GM12878 (cell line): ENCODE measurements at regions not wholly inside any gene's neighbourhood (a gene's known extent, or its start where the extent isn't known, plus 50 kb on each side); places are given as distances from the start of the nearest gene placed in this dataset.

Source experiments
- ATAC-seq: fragments of 200-7000 bp; cut with Tn5 transposase; 3 replicates; pipeline ENCODE4 v1.9.1; 2020; ENCODE audit warnings: mild to moderate bottlenecking, moderate library complexity
- BruUV-seq: library from RNA; stranded (reverse); fragments of 400-500 nt; replicated peaks from 2 replicates; lab custom pipeline; 2021; lab: Mats Ljungman, UMichigan
- CTCF ChIA-PET: fragments of 300-600 bp; sonication (Branson Sonifier 250); formaldehyde crosslinking; extraction: SDS; loops from one replicate; lab custom pipeline; 2021; ENCODE audit warnings: inconsistent platforms; lab: Yijun Ruan, JAX
- POLR2A ChIA-PET: fragments of 350-600 bp; formaldehyde crosslinking; extraction: SDS; loops from one replicate; lab custom pipeline; 2021; ENCODE audit warnings: inconsistent platforms; lab: Charles Lee
- RAD21 ChIA-PET: fragments of 300-600 bp; sonication (Branson Sonifier 250); formaldehyde crosslinking; loops from one replicate; lab custom pipeline; 2023; ENCODE audit warnings: antibody characterized with exemption; ENCODE audit not compliant: unreplicated experiment; lab: Charles Lee
- SMC1A ChIA-PET: fragments of 300-600 bp; sonication (Branson Sonifier 250); formaldehyde crosslinking; loops from one replicate; lab custom pipeline; 2023; ENCODE audit not compliant: unreplicated experiment, uncharacterized antibody; lab: Charles Lee
- DNase-seq: peaks from one replicate; pipeline ENCODE4 v3.0.0-alpha.2; 2011; ENCODE audit warnings: low read depth, low spot score
- FAIRE-seq: peaks from 3 replicates; lab custom pipeline; 2011; peaks lifted over from hg19 to GRCh38; lab: Jason Lieb, UNC
- H2AFZ ChIP-seq: 2 replicates; pipeline ENCODE4 v1.6.0; 2011; ENCODE audit warnings: low read depth, low read length, control low read depth; ENCODE audit not compliant: control insufficient read depth
- H3K27ac ChIP-seq: 2 replicates; pipeline ENCODE4 v1.5.1; 2011; ENCODE audit warnings: control low read depth; ENCODE audit not compliant: control insufficient read depth, insufficient read depth
- H3K27me3 ChIP-seq, 2 experiments: replicated peaks in 1 of 2; 2 replicates each; pipeline versions ENCODE4 v1.6.0 to v1.6.1; 2011; ENCODE audit warnings: low read length in 1 of 2; ENCODE audit not compliant: control insufficient read depth in 2 of 2, insufficient read depth in 2 of 2
- H3K36me3 ChIP-seq, 2 experiments: 2 replicates each; pipeline ENCODE4 v1.5.1; 2011; ENCODE audit warnings: low read length in 1 of 2; ENCODE audit not compliant: control insufficient read depth in 2 of 2, insufficient read depth in 2 of 2
- H3K4me1 ChIP-seq: 2 replicates; pipeline ENCODE4 v1.6.1; 2011; ENCODE audit warnings: mild to moderate bottlenecking, low read length, moderate library complexity, mixed read lengths; ENCODE audit not compliant: control insufficient read depth, insufficient read depth
- H3K4me2 ChIP-seq: 2 replicates; pipeline ENCODE4 v1.6.0; 2011; ENCODE audit warnings: control low read depth; ENCODE audit not compliant: control insufficient read depth, insufficient read depth
- H3K4me3 ChIP-seq: fragments of 200-600 bp; sonication (generic); 2 replicates; pipeline ENCODE4 v1.5.1; 2016
- H3K79me2 ChIP-seq: 2 replicates; pipeline ENCODE4 v1.6.0; 2011; ENCODE audit warnings: low read length; ENCODE audit not compliant: control insufficient read depth, insufficient read depth
- H3K9ac ChIP-seq: 2 replicates; pipeline ENCODE4 v1.8.0; 2011; ENCODE audit warnings: low read length, control low read depth, mixed read lengths; ENCODE audit not compliant: control insufficient read depth, insufficient read depth
- H3K9me3 ChIP-seq: replicated peaks from 3 replicates; pipeline ENCODE4 v1.5.1; 2011; ENCODE audit warnings: mild to moderate bottlenecking, low read length; ENCODE audit not compliant: control insufficient read depth, insufficient read depth
- H4K20me1 ChIP-seq: 2 replicates; pipeline ENCODE4 v1.6.0; 2011; ENCODE audit not compliant: control insufficient read depth, insufficient read depth
- ASH2L ChIP-seq: fragments of 300-600, 200-600 bp; sonication (generic); IDR thresholded peaks from 2 replicates; pipeline ENCODE4 v1.6.1; 2017; ENCODE audit warnings: low read depth, mild to moderate bottlenecking, borderline replicate concordance
- CHD1 ChIP-seq: IDR thresholded peaks from 2 replicates; pipeline ENCODE4 v1.6.1; 2012; ENCODE audit warnings: low read depth, low read length, improper control_type of control experiment
- EGR1 ChIP-seq, 2 experiments: IDR thresholded peaks; 1 replicate in 1 of 2; 2 replicates in 1 of 2; pipeline ENCODE4 v1.6.1; 2011 to 2012; ENCODE audit warnings: low read depth in 2 of 2, low read length in 2 of 2, borderline replicate concordance in 1 of 2, mild to moderate bottlenecking in 1 of 2, moderate library complexity in 1 of 2
- EP300 ChIP-seq, 2 experiments: fragments of 150-350 bp in 1 of 2; IDR thresholded peaks; 2 replicates each; pipeline ENCODE4 v1.6.1; 2011 to 2012; ENCODE audit warnings: low read depth in 2 of 2, low read length in 2 of 2, borderline replicate concordance in 1 of 2, improper control_type of control experiment in 1 of 2, inconsistent platforms in 1 of 2; ENCODE audit not compliant: control insufficient read depth in 1 of 2
- FOS ChIP-seq: IDR thresholded peaks from 3 replicates; pipeline ENCODE4 v1.6.1; 2011; ENCODE audit warnings: borderline replicate concordance; ENCODE audit not compliant: insufficient read length; ENCODE audit errors: extremely low read depth
- MTA3 ChIP-seq: IDR thresholded peaks from 2 replicates; pipeline ENCODE4 v1.6.1; 2012; ENCODE audit warnings: low read length, inconsistent platforms, borderline replicate concordance
- PAX8 ChIP-seq: fragments of 450-650 bp; IDR thresholded peaks from 2 replicates; pipeline ENCODE4 v1.6.1; 2017; ENCODE audit warnings: mild to moderate bottlenecking, moderate library complexity
- SIN3A ChIP-seq: IDR thresholded peaks from 2 replicates; pipeline ENCODE4 v1.6.1; 2012; ENCODE audit warnings: low read depth, low read length, improper control_type of control experiment
- SMAD1 ChIP-seq: fragments of 450-650 bp; IDR thresholded peaks from 2 replicates; pipeline ENCODE4 v1.6.1; 2018; ENCODE audit warnings: mild to moderate bottlenecking, low read depth; ENCODE audit not compliant: partially characterized antibody
- SP1 ChIP-seq: IDR thresholded peaks from one replicate; pipeline ENCODE4 v1.6.1; 2011; ENCODE audit warnings: low read depth, low read length
- STAT3 ChIP-seq: IDR thresholded peaks from 2 replicates; pipeline ENCODE4 v1.6.1; 2011; ENCODE audit warnings: low read depth, low read length, improper control_type of control experiment
- SUPT20H ChIP-seq: IDR thresholded peaks from 2 replicates; pipeline ENCODE4 v1.6.1; 2011; ENCODE audit warnings: low read depth, mild to moderate bottlenecking, low read length, moderate library complexity, borderline replicate concordance; ENCODE audit not compliant: control insufficient read depth
- WGBS: methylation state at CpG from one replicate; pipeline ENCODE4 v1.1.6; 2016; ENCODE audit warnings: low lambda C conversion rate; ENCODE audit not compliant: insufficient replicate concordance, insufficient coverage; ENCODE audit errors: missing lambda C conversion rate; 5-methylcytosine and 5-hydroxymethylcytosine counted together
- in situ Hi-C: fragments of 300-500 bp; cut with MboI; formaldehyde crosslinking; loops from 9 replicates; pipeline ENCODE4 v1.14.3; 2018; ENCODE audit warnings: mixed read lengths
- intact Hi-C: fragments of 100-400 bp; cut with micrococcal nuclease; formaldehyde crosslinking; loops from one replicate; pipeline ENCODE4 v1.14.2; 2022; ENCODE audit not compliant: unreplicated experiment
- TF ChIP-seq, protein P1 (sequence below): fragments of 450-650 bp; conservative IDR thresholded peaks from 2 replicates; pipeline ENCODE4 v1.6.1; 2017; ENCODE audit warnings: mild to moderate bottlenecking, moderate library complexity
- TF ChIP-seq, protein P2 (sequence below): fragments of 450-650 bp; formaldehyde crosslinking; IDR thresholded peaks from 2 replicates; pipeline ENCODE4 v1.4.0; 2022; ENCODE audit warnings: mild to moderate bottlenecking, moderate library complexity
- TF ChIP-seq, protein P3 (sequence below): fragments of 450-650 bp; IDR thresholded peaks from 2 replicates; pipeline ENCODE4 v1.6.1; 2017; ENCODE audit warnings: borderline replicate concordance

DNA sequence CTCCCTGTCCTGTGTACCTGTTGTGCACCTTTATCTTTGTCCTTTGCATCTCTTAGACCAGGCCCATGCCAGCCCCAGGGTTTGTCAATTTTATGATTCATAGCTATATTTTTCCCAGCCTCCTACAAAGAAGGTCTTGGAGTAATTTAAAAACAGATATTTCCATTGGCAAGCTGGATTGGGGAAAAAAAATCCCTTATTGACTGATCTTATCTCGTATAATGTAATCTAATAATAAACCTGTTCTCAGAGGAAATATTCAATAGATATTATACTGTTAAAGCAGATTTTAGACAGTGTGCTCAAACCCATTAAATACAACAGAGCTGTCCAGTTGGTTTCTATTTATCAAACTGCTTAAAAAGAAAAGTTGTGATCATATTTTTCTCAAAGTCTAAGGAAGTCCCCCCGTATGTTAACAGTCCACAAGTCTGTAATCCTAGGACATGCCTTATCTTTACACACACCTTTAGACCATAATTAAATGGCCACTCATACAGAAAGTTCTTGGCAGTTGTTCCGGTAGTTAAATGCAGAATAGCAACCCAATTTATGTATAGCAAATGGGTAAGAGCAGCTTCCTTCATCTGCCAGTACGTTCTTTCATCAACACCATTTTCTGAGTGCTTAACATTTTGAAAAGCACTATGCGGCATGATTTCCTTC is 700.9 kb upstream of the NR2F2 start:
- H3K4me1 ChIP-seq, result no peaks in the 10 kb centered on the region
- no peak for ATAC-seq
- 37% methylated on average over 5 of the region's 5 CpGs for WGBS
- no TSS peak for BruUV-seq
- ChIA-PET SMC1A (interaction anchor here (0.8 to 1.6 kb wide), 8 partner anchors 9 to 343 kb away, joined by 3 to 5 read pairs (median 3); no protein-coding TSS in a partner anchor), CTCF (interaction anchor here (0.7 to 0.9 kb wide), 2 partner anchors 411 to 720 kb away, joined by 3 read pairs; no protein-coding TSS in a partner anchor), POLR2A (no interaction called here), RAD21 (interaction anchor here (0.8 to 1.0 kb wide), 2 partner anchors 16 to 125 kb away, joined by 3 read pairs; no protein-coding TSS in a partner anchor)
- H3K27ac ChIP-seq, result no peak overlapping the region
- no peaks in the 10 kb centered on the region for H4K20me1 ChIP-seq
- H3K27me3 ChIP-seq, result no peaks in the 10 kb centered on the region
- no peaks in the 10 kb centered on the region for H3K36me3 ChIP-seq
- intact Hi-C loops, result loop anchor here (5.0 kb wide), 1 partner anchor 372 kb away; no protein-coding TSS in a partner anchor
- H3K4me3 ChIP-seq, result no peak overlapping the region
- no peaks in the 10 kb centered on the region for H3K79me2 ChIP-seq
- FAIRE-seq, result no peak
- H3K9ac ChIP-seq, result no peak overlapping the region
- H2AFZ ChIP-seq, result no peak overlapping the region; the same call in 1 of the 2 replicates
- H3K4me2 ChIP-seq, result no peak overlapping the region
- in situ Hi-C loops, result no loop called here
- DNase-seq, result no peak
- TF ChIP-seq, protein P1, sequence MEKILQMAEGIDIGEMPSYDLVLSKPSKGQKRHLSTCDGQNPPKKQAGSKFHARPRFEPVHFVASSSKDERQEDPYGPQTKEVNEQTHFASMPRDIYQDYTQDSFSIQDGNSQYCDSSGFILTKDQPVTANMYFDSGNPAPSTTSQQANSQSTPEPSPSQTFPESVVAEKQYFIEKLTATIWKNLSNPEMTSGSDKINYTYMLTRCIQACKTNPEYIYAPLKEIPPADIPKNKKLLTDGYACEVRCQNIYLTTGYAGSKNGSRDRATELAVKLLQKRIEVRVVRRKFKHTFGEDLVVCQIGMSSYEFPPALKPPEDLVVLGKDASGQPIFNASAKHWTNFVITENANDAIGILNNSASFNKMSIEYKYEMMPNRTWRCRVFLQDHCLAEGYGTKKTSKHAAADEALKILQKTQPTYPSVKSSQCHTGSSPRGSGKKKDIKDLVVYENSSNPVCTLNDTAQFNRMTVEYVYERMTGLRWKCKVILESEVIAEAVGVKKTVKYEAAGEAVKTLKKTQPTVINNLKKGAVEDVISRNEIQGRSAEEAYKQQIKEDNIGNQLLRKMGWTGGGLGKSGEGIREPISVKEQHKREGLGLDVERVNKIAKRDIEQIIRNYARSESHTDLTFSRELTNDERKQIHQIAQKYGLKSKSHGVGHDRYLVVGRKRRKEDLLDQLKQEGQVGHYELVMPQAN, result no peak
- TF ChIP-seq CHD1 (no peak), SMAD1 (no peak), SIN3A (no peak), MTA3 (no peak), EP300 (IDR thresholded peaks at IDR 0.05; ENCODE audit: borderline replicate concordance in 1 of 2, control insufficient read depth in 1 of 2, low read depth in 2 of 2, low read length in 2 of 2) (no peak), PAX8 (no peak), FOS (no peak), STAT3 (no peak), SP1 (no peak), ASH2L (no peak), SUPT20H (no peak), EGR1 (IDR thresholded peaks at IDR 0.05; ENCODE audit: borderline replicate concordance in 1 of 2, low read depth in 2 of 2, low read length in 2 of 2) (no peak)
- TF ChIP-seq, protein P2, sequence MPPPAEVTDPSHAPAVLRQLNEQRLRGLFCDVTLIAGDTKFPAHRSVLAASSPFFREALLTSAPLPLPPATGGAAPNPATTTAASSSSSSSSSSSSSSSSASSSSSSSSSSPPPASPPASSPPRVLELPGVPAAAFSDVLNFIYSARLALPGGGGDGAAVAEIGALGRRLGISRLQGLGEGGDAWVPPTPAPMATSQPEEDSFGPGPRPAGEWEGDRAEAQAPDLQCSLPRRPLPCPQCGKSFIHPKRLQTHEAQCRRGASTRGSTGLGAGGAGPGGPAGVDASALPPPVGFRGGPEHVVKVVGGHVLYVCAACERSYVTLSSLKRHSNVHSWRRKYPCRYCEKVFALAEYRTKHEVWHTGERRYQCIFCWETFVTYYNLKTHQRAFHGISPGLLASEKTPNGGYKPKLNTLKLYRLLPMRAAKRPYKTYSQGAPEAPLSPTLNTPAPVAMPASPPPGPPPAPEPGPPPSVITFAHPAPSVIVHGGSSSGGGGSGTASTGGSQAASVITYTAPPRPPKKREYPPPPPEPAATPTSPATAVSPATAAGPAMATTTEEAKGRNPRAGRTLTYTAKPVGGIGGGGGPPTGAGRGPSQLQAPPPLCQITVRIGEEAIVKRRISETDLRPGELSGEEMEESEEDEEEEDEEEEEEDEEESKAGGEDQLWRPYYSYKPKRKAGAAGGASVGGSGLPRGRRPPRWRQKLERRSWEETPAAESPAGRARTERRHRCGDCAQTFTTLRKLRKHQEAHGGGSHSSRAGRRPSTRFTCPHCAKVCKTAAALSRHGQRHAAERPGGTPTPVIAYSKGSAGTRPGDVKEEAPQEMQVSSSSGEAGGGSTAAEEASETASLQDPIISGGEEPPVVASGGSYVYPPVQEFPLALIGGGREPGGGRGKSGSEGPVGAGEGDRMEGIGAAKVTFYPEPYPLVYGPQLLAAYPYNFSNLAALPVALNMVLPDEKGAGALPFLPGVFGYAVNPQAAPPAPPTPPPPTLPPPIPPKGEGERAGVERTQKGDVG (CRISPR knock-in tag), result no peak
- TF ChIP-seq, protein P3, sequence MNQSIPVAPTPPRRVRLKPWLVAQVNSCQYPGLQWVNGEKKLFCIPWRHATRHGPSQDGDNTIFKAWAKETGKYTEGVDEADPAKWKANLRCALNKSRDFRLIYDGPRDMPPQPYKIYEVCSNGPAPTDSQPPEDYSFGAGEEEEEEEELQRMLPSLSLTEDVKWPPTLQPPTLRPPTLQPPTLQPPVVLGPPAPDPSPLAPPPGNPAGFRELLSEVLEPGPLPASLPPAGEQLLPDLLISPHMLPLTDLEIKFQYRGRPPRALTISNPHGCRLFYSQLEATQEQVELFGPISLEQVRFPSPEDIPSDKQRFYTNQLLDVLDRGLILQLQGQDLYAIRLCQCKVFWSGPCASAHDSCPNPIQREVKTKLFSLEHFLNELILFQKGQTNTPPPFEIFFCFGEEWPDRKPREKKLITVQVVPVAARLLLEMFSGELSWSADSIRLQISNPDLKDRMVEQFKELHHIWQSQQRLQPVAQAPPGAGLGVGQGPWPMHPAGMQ, result no peak
- no peaks in the 10 kb centered on the region for H3K9me3 ChIP-seq
